Brain pericyte (primary cell): ENCODE measurements at regions not wholly inside any gene's neighbourhood (a gene's known extent, or its start where the extent isn't known, plus 50 kb on each side); places are given as distances from the start of the nearest gene placed in this dataset.
"Not testable (repeated sequence)": the region's sequence is repeated elsewhere in the genome, so short reads cannot be mapped to it uniquely, and the experiment has no call there.

Experiments
- DNase-seq: peaks from one replicate; pipeline ENCODE4 v3.0.0-alpha.2; 2012; ENCODE audit warnings: low read depth, low spot score

DNA sequence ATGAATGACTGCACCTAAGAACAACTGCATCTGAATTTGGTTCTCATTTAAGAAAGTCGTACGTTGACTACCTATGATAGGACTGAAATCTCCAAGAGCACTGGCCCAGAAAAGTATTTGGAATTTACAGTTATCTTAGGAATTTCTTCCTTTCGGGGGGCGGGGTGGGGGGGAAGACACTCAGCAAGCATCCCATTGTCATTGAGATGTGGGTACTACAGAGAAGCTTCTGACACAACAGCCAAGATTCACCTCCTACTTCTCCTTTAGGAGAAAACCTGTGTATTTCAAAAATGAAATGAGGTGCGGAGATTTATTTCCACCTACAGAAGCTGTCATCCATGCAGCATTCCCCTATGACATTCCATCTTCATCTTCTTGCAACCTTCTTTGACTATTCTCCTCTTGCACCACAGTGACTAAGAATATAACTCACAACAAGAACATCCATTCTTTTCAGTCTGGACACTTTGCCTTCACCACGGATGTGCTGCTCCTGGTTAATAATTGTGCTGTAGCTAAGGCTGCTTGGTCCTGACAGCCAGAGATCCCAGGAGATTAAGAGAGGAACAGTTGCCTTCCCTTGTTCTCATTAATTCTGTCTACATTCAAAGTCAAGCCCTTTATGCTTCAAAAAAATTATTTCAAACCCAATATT lies 98.4 kb upstream of the FRMD4A start:
- no peak for DNase-seq

DNA sequence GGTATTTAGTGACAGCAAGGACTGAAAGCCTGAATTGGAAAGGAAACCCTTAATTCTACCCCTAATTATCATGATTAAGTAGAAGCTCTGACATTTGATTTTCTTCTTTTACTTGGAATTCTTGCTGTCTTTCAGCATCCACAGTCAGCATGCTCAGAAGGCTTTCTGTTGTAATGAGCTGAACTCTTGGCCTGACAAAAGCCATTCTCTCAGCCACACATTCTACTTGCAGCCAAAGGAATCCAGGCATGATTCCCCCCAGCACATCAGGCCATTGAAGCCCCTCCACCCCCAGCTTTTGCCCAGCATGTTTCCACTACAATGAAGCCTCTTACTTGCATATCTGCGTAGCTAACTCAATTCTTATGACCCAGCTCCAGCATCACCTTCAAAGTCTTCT lies 94.3 kb upstream of the FRMD4A start:
- DNase-seq: no peak

DNA sequence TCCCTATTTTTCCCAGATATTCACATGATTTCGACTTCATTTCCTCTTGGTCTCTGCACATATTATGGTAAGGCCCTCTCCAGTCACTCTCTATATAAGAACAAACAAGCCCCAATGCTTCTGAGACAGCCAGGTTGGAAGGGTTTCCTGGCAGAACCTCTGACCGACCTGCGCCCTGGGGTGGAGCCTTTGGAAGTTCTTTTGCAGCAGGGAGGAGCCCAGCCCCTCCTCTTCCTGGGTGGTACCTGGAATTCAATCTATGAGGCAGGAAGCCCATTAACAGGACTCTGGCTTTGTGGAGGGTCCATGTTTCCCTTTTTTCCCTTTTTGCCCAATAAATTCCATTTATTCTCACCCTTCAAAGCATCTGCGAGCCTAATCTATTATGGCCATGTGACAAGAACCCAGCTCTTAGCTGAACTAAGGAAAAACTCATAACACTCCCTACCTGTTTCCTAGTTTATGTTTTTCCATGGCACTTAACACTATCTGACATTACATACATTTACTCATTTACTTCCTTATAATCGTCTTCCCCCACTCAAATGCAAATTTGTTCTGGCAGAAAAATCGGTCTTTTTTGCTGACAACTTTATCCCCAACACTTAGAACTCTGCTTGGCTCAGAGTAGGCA lies 92.5 kb upstream of the FRMD4A start:
- no peak for DNase-seq

DNA sequence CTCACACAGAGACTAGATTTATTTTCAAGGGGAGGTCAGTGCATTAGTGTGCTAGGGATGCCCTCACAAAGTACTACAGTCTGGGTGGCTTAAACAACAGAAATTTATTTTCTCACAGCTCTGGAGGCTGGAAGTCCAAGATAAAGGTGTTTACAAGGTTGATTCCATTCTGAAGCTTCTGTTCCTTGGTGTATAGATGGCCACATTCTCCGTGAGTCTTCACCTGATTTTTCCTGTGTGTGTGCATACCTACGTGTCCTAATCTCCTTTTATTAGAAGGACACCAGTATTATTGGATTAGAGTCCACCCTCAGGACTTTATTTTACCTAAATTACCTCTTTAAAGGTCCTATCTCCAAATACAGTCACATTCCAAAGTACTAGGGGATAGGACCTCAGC lies 91.7 kb upstream of the FRMD4A start:
- DNase-seq: no peak

DNA sequence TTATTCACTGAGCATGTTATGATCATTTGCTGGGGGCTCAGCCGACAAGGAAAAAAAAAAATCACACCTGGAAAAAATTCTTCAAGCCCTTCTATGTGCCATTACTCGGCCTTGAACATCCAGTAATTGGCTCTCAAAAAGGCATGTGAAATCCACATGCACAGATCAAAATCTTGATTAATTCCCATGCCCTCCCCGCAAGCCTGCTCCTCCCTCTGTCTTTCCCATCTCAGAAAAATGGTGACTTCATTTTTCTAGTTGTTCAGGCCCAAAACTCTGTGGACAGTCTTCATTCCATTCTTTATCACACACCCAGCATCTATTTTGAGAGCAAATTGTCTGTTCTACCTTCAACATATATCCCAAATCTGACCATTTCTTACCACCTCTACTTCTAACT lies 91.2 kb upstream of the FRMD4A start:
- no peak for DNase-seq

DNA sequence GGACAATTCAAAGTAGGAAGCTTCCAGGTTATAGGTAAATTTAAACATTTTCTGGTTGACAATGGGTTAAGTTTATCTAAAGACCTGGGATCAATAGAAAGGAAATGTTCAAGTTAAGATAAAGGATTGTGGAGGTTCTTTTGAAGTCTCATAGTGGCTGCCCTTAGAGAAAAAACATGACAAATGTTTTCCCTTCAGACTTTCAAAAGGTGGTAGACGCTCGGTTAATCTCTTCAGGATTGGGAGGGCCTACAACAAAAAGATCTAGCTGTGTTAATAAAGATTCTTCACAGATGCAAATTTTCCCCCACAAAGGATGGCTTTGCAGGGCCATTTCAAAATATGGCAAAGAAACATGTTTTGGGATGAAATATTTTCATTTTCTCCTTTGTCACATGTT lies 86.6 kb upstream of the FRMD4A start:
- DNase-seq: not testable (repeated sequence)

DNA sequence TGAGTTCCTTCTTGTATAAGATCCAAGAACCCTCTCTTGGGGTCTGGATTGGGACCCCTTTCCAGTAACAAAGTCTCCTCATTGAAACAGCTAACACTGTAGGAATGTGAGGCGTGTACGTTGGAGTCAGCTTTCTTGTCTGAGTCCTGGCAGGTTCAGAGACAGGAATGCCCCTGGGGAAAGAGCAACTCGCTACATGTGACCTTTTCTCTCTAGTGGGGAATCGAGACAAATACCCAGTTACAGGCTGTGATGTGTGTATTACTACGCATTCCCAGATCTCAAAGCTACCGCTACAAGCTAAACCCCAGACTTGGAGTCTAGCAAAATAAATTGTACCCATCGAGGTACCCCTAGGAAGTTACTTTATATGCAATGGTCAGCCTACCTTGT lies 85.6 kb upstream of the FRMD4A start:
- no peak for DNase-seq

DNA sequence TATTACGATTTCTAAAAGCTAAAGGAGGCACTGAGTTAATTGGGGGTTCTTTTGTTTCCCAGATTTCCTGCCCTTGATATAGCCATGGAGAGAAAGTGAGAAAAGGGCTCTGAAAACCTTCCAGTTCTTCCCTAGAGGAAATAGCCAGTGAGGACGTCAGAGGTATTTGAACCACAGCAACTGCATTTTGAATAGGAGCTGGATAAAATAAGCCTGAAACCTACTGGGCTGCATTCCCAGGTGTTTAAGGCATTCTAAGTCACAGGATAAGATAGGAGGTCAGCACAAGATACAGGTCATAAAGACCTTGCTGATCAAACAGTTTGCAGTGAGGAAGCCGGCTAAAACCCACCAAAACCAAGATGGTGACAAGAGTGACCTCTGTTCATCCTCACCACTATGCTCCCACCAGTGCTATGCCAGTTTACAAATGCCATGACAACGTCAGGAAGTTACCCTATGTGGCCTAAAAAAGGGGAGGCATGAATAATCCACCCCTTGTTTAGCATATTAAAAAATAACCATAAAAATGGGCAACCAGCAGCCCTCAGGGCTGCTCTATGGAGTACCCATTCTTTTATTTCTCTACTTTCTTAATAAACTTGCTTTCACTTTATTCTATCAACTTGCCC lies 85.1 kb upstream of the FRMD4A start:
- no peak for DNase-seq

DNA sequence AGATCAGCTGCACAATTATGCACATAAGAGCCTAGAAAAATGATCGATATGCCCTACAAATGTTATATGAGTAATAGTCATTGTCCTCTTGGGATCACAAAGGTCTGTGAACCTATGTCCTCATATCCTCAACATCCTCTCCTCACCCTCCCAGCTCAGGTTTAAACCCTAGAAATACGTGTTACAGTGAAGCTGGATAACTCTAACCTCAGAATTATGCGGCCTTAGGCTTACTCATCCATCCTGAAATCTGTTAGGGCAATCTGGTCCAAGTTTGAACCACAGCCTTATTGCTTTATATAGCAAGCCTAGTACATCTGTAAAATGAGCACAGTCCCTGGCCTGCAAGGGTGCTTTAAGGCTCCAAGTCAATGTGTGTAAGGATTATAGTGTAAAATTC lies 84.2 kb upstream of the FRMD4A start:
- DNase-seq: no peak

DNA sequence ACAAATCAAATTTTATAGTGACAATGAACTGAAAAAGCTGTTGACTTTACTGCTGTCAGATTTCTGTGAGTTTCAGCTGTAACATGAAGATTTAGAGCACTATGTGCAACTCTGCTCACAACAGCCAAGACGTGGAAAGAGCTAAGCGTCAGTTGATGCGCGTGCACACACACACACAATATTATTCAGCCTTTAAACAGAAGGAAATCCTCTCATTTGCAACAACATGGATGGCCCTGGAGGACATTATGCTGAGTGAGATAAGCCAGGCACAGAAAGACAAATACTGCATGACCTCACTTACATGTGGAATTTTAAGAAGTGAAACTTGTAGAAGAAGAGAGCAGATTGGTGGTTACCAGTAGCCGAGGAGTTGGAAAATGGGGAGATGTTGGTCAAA lies 82.8 kb upstream of the FRMD4A start:
- DNase-seq: no peak

DNA sequence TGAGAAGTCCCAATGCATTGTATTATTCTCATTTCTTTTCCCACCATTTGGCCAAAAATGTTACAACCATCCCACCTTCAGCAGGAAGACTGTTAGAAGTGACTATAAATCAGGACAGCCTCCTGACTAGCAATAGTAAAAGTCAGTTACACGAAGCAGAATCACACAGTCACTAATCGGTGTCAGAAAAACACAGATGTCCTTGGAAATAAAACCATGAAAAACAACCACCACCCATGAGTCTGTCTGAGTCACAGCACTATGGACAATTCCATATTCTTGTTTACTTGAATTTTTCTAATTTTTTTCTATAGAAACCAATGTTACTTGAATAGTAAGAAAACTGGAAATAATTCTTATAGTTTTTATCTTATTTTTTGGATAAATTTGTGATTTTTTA lies 81.9 kb upstream of the FRMD4A start:
- DNase-seq: no peak

DNA sequence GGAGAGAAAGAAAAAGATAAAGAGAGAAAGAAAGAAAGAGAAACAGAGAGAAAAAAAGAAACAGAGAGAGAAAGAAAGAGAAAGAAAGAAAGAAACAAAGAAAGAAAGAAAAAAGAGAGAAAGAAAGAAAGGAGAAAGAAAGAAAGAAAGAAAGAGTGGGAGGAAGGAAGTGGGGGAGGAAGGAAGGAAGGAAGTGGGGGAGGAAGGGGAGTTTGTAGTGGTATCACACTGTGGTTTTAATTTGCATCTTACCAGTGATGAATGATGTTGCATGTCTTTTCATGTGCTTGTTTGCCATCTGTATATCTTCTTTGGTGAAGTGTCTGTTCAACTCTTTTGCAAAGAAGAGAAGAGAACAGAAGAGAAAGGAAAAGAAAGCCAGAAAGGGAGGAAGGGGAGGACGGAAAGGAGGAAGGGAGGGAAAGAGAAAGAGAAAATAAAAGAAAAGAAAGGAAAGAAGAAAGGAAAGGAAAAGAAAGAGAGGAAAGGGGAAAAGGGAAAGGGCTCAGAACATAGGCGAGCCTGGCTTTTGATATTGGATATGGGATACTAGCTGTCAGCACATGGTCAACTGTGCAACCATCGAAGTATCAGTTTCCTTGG lies 79.2 kb upstream of the FRMD4A start:
- no peak for DNase-seq

DNA sequence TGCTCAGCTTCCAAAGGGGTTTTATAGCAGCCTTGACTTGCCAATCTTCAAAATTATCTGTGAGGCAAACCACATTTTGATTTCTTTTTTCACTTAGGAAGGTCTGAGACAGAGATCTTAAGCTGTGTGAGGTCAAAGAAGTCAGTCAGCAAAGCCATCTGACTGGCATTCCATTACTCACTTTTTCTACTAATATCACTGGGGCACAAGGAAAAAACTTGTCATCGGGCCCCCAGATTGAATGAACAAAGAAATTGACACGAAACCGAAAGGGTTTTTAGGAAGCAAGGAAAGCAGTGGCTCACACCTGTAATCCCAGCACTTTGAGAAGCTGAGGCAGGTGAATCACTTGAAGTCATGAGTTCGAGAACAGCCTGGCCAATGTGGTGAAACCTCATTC lies 78.5 kb upstream of the FRMD4A start:
- DNase-seq: no peak

DNA sequence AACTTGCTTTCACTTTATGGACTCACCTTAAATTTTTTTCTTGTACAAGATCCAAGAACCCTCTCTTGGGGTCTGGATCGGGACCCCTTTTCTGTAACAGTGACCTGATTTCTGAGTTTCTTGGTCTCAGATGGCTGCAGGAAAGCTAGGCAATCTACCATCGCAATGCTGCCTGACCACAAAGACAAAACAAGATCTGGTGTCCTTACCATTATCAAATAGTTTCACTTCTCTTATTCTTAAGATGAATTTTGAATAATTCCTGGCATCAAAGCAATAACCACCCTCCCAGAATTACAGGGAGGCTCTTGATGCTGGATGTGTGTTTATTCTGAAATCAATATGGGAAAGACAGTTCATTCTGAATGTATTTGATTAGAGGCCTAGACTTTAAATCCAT lies 77.4 kb upstream of the FRMD4A start:
- no peak for DNase-seq

DNA sequence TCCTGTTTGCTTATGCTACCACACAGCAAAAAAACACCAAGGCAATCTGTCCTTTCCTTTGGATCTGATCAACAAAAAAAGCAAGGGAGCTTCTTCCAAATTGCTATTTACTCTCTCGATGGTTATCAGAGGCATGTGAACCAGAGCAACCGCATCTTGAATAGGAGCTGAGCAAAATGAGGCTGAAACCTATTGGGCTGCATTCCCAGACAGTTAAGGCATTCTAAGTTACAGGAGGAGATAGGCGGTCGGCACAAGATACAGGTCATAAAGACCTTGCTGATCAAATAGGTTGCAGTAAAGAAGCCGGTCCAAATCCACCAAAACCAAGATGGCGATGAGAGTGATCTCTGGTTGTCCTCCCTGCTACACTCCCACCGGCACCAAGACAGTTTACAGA lies 76.8 kb upstream of the FRMD4A start:
- DNase-seq: no peak

DNA sequence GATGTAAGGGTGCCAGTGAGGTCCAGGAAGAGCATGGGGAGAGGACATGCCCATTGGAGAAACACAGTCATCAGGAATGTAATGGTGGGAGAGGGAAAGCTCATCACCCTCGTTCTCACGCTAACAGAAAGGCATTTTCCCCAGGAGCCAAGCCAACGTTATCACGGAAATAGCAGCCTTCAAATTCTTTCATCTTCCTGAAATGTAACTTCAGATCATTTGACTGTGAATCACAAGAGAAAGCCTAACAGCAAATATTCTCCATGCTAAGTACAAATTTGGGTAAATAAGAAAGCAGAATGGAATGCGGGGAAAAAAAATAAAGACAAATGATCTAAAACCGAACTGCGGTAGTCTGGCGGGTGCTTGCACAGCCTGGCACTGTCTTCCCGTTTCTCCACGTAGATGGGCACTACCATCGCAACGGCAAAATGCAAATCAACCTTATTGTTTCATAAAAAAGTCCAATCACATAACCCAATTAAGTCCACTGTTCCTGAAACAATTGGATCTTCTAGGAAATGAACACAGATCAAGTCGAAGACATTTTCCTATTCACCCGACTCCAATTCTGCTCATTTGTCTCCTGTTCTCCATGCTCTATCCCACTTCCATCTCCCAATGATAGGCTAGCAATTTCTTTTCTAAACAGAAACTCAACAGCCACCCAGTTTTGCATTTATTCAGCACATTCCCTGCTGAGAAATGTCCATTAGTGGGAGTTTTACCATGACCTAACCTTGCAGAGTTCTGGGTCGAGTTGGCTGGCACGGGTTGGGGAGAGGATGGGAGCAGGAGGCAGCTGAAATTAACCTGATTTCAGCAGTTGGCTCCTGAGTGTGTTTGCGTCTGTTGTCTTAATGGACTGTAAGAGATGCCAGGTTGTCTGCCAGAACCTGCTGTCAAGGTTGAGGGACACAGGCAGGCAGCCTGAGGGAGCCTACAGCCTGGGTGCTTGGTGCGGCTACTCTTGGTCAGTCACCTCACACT lies 74.6 kb upstream of the FRMD4A start:
- no peak for DNase-seq

DNA sequence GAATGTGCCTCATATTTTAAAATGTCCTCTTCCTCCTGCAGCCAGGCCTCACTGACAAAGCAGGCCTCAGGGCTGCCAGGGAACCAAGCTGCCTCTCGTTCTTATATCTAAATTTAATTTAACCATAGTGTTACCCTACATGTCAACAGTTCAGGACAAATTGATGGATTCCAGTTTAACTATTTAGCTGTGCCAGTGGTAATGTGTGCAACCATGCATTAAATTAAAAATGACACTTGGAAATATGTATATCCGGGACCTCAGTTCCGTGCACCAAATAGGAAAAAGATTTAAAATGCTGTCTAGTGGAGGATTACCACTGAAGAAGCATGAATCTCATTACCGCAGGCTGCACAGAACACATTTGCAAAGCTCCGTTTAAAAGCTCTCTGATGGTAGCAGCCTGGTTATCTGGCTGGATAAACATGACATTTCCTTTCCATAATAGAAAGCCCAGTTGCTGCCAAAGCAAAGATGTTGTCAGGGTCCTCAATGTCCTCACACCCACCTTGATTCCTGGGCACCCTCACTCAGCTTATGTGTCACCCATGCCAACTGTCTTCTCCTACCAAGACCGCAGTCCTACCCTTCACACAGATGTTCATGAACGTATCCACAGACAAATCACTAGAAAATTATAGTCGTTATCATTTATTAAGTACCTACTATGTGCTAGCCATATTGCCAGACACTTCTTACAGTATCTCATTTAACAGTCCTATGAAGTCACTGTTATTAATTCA lies 73.3 kb upstream of the FRMD4A start:
- no peak for DNase-seq

DNA sequence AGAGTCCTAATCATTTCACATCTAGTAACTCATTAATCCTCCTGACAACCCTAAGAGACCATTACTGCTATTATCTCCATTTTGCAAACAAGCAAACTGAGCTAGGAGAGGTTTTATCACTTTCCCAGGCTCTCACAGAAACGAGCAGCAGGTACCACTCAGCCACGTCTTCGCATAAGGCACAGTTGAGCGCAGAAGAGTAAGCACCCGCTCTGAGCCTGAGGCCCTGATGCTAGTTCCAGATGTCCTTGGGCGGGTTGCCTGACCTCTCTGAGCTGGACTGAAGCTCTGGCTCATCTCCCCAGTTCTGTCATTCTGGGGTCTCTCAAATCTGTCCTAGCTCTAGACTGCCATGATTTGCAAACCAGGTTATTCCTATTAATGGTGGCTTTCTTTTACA lies 72.6 kb upstream of the FRMD4A start:
- DNase-seq: no peak

DNA sequence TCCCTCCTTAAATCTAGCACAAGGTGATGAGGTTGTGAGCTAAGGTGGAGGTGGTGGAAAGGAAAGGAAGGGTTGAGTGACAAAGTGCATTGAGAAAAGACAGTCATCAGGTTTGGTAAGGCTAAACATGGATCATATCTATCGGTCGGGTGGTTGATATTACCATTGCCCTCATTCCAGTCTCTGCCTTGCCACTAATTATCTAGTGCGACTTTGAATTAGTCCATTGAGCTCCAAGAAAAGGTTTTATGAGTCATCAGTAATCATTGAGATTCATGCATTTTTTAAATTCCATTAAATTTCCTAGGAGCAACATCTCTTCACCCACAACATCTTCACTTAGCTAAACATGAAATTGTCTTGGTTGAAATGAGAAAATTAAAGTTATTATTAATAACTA lies 68.9 kb upstream of the FRMD4A start:
- no peak for DNase-seq

DNA sequence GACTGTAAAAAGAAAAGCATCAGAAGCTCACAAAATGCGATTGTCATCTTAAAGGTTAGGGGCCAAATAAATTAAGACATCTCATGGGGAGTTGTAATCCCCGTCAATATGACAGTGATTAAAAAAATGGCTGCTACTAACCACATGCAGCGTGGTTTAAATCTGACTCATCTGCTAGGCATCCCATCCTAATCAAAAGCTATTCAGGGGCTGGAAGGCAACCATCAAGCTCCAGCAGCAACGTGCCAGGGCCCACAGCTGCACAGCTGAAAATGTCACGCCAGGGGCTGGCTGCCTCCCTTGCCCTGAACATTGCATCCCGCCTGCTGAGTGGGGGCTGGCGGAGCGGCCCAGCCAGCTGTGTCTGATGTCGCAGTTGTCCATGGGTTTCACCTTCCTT lies 66.3 kb upstream of the FRMD4A start:
- DNase-seq: peak; percentile 89

DNA sequence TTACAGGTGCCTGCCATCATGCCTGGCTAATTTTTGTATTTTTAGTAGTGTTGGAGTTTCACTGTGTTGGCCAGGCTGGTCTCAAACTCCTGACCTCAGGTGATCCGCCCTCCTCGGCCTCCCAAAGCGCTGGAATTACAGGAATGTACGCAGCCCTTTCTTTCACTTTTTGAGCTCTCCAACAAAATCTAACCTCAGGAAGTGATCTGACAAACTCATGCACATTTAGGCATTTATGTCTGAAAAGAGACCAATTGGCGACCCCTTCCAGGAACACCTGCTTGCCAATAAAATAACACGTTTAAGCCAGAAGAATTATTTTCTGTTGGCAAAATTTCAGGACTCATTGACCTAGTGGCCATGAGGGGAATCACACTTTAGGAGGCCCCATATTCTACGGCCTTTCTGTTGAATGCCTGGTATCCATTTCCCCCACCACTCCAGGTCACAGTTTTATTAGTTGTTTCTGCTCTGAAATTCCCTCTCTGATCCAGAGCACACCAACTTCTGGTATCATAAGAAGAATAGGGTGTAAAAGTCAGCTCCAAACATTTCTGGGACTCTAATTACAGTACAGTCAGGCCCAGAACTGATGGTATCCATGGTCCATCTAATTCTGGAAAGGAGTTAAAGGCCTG lies 65.8 kb upstream of the FRMD4A start:
- DNase-seq: no peak
